ENCODE measurements at regions not wholly inside any gene's neighbourhood (a gene's known extent, or its start where the extent isn't known, plus 50 kb on each side); places are given as distances from the start of the nearest gene placed in this dataset.

DNA sequence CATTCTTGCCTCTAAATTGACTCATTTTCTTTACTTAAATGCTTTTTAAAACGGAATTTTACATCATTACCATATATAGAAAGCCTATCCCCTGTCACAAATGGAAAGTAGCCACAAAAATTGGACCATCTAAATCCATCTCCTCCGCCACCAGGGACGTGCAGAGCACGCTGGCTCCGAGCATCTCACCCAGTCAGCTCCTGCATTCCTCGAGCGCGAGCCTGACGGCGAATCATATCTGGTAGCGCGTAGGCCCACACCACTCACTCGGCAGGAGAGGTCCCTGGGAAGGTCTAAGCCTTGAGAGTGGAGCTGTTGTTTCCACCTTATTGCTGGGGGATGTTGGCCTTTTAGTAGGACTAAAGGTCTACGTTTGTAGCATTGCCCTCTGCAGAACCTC, 152.4 kb downstream of the TRIM29 start:
- in situ Hi-C loops (cut with HindIII; ENCODE audit: low pct_ligation_motif_present, low sequenced_read_pairs): no loop called here
- Histone ChIP-seq H3K27ac (no peak overlapping the region), H3K27me3 (replicated peaks) (peaks cover 2% of the 10 kb centered on the region), H3K36me3 (replicated peaks) (no peaks in the 10 kb centered on the region), H3K4me3 (ENCODE audit: low read depth, low read length) (no peak overlapping the region)
- no peak for DNase-seq
- TF ChIP-seq, protein P1, sequence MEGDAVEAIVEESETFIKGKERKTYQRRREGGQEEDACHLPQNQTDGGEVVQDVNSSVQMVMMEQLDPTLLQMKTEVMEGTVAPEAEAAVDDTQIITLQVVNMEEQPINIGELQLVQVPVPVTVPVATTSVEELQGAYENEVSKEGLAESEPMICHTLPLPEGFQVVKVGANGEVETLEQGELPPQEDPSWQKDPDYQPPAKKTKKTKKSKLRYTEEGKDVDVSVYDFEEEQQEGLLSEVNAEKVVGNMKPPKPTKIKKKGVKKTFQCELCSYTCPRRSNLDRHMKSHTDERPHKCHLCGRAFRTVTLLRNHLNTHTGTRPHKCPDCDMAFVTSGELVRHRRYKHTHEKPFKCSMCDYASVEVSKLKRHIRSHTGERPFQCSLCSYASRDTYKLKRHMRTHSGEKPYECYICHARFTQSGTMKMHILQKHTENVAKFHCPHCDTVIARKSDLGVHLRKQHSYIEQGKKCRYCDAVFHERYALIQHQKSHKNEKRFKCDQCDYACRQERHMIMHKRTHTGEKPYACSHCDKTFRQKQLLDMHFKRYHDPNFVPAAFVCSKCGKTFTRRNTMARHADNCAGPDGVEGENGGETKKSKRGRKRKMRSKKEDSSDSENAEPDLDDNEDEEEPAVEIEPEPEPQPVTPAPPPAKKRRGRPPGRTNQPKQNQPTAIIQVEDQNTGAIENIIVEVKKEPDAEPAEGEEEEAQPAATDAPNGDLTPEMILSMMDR (IDR thresholded peaks at IDR 0.05; ENCODE audit: low read depth, low read length, missing control alignments): no peak

DNA sequence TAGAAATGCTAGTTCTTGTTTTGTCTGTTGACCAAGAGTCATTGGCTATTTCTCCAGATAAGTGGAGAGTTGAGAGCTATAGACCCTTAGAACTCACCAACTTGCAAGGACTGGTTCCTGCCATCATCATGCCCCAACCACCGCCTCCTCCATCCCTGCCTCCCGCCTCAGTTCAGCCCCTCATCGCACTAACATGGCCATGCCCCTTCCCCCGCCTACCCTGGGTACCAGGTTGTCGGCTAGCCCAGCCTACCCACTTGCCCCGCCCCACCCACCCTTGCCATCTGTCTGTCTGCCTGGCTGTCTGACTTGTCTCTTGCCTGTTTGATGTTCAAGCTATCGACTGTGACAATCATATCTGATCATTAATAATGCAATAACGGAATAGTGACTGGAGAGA, 154.1 kb downstream of the TRIM29 start:
- no peaks in the 10 kb centered on the region for H3K27me3 ChIP-seq (replicated peaks)
- in situ Hi-C loops (cut with HindIII; ENCODE audit: low pct_ligation_motif_present, low sequenced_read_pairs): no loop called here
- no peak overlapping the region for H3K27ac ChIP-seq
- H3K4me3 ChIP-seq (ENCODE audit: low read depth, low read length): no peak overlapping the region
- TF ChIP-seq, protein P1 (IDR thresholded peaks at IDR 0.05; ENCODE audit: low read depth, low read length, missing control alignments): no peak
- no peaks in the 10 kb centered on the region for H3K36me3 ChIP-seq (replicated peaks)
- DNase-seq: no peak

DNA sequence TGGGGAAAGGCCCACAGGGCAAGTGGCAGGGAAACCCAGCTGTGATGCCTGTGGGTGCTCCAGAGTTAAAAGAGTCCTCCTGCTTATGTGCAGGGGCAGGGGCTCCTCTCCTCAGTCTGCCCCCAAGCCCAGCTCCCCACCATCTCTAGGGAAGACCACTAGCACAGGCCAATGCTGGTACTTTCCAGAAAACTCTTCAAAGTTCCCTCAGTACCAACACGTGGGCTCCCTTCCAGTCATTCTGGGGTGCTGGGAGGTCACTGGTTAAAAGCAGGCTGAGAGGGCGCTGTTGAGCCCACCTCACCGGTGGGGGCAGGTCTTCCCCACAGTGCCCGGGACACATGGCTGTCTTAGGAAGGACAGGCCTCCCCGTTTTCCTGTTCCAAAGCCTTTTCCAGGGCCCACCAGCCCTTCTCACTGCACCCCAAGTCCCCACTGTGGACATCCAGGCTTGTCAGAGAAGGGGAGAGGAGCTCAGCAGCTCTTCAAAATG, 154.6 kb downstream of the TRIM29 start:
- in situ Hi-C loops (cut with HindIII; ENCODE audit: low pct_ligation_motif_present, low sequenced_read_pairs): no loop called here
- no peak for DNase-seq
- H3K4me3 ChIP-seq (ENCODE audit: low read depth, low read length): no peak overlapping the region
- H3K27me3 ChIP-seq (replicated peaks): no peaks in the 10 kb centered on the region
- TF ChIP-seq, protein P1 (IDR thresholded peaks at IDR 0.05; ENCODE audit: low read depth, low read length, missing control alignments): no peak
- no peak overlapping the region for H3K27ac ChIP-seq
- no peaks in the 10 kb centered on the region for H3K36me3 ChIP-seq (replicated peaks)

DNA sequence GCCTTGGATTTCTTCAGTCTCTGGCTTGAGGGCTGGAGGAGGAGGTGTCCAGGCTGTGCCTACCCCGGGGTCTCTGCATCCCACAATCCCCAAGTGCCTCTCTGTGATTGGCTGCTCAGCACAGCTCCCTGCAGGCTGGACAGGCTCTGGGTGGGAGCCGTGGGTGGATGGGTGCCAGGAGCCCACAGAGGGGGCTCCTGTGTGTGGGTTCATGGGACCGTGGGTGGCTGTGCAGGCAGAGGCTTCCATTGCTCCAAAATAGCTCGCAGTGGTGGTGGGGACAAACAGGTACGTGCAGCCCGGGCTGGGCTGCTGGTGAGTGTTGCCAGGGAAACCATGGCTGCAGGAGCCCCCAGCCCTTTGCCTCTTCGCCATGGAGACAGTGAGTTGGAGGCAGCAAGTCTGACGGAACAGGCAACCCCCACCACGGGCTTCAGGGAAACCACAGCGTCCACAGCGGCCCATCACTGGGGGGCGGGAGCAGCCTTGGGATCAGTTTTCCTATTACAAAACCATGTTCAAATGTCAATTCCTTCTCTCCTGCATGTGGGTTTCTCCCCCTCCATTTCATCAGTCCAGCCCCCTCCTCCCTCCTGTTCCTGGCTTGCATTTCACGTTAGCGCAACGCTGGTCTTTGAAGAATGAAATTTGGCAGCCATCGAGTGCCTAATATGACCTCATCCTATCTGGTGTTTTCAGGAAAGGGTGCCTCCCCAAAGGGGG, 155.2 kb downstream of the TRIM29 start:
- H3K36me3 ChIP-seq (replicated peaks): no peaks in the 10 kb centered on the region
- DNase-seq: no peak
- H3K27me3 ChIP-seq (replicated peaks): no peaks in the 10 kb centered on the region
- TF ChIP-seq, protein P1 (IDR thresholded peaks at IDR 0.05; ENCODE audit: low read depth, low read length, missing control alignments): no peak
- H3K4me3 ChIP-seq (ENCODE audit: low read depth, low read length): no peak overlapping the region
- H3K27ac ChIP-seq: no peak overlapping the region
- in situ Hi-C loops (cut with HindIII; ENCODE audit: low pct_ligation_motif_present, low sequenced_read_pairs): no loop called here

DNA sequence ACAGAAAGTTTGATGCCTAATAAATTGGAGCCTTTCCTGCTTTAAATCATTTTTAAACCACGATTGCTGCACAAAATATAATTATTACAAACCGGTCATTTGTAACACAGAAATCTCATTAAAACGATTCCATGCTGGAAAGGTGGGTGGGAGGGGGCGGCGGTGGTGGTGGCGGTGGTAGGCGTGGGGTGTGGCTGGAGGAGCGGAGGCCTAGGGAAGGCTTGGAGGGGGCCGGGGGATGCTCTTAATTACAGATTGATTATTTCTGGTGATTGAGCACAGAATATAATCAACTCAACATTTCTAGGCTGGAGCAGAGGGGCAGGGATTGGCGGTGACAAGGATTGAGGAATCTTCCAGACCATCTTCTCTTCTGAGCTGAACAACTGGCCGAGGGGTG, 157.5 kb downstream of the TRIM29 start:
- Histone ChIP-seq H3K36me3 (replicated peaks) (no peaks in the 10 kb centered on the region), H3K4me3 (ENCODE audit: low read depth, low read length) (no peak overlapping the region), H3K27ac (no peak overlapping the region), H3K27me3 (replicated peaks) (no peaks in the 10 kb centered on the region)
- no peak for DNase-seq
- TF ChIP-seq, protein P1 (IDR thresholded peaks at IDR 0.05; ENCODE audit: low read depth, low read length, missing control alignments): no peak
- in situ Hi-C loops (cut with HindIII; ENCODE audit: low pct_ligation_motif_present, low sequenced_read_pairs): no loop called here

DNA sequence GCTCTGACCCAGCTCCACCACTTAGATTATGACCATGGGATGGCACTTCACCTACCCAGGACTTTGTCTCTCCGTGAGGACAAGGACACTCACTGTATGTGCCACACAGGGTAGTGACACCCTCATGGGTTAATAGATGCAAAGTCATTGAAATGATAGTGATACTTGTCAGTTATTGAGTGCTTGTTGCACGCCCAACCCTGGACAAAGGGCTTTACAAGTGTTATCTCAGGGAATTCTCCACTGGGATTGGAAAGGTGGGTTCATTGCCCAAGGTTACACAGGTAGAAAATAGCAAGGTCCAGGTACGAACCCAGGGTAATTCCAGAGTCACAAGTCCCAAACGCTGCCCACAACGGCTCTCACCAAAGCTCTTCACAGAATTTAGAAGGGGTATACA, 158.2 kb downstream of the TRIM29 start:
- Histone ChIP-seq H3K36me3 (replicated peaks) (no peaks in the 10 kb centered on the region), H3K27me3 (replicated peaks) (no peaks in the 10 kb centered on the region), H3K4me3 (ENCODE audit: low read depth, low read length) (no peak overlapping the region), H3K27ac (no peak overlapping the region)
- no peak for DNase-seq
- TF ChIP-seq, protein P1 (IDR thresholded peaks at IDR 0.05; ENCODE audit: low read depth, low read length, missing control alignments): no peak
- in situ Hi-C loops (cut with HindIII; ENCODE audit: low pct_ligation_motif_present, low sequenced_read_pairs): no loop called here

Measured in brain microvascular endothelial cell (primary cell).